OCI-LY1 (cell line): ENCODE measurements at regions not wholly inside any gene's neighbourhood (a gene's known extent, or its start where the extent isn't known, plus 50 kb on each side); places are given as distances from the start of the nearest gene placed in this dataset.

Source experiments
- EZH2 ChIP-seq: fragments of 200-600 bp; sonication (generic), shearing (Covaris generic); IDR thresholded peaks from 2 replicates; pipeline ENCODE4 v1.8.0; 2017; ENCODE audit warnings: borderline replicate concordance, mixed run types, mild to moderate bottlenecking, antibody characterized with exemption, low read length, moderate library complexity, mixed read lengths
- TF ChIP-seq, protein P1 (sequence below): fragments of 200-600 bp; sonication (generic), shearing (Covaris generic); IDR thresholded peaks from 2 replicates; pipeline ENCODE4 v1.5.1; 2017; ENCODE audit warnings: mild to moderate bottlenecking, antibody characterized with exemption, low read length, moderate library complexity, mixed read lengths

DNA sequence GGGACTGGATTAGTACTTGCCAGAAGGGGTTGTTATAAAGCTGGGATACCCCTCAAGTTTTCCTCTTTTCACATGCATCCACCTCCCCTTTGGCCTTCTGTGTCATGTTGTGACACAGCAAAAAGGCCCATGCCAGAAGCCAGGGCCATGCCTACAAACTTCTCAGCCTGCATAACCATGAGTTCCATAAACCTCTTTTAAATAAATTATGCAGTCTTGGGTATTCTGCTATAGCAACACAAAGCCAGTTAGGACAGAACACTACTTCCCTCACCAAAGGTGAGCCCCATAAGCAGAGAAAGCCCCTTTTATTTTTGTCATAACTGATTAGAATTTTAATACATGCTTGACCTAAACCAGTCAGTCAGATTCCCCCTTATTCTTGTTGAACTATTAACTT is 801.3 kb downstream of the DNAH5 start:
- TF ChIP-seq, protein P1, sequence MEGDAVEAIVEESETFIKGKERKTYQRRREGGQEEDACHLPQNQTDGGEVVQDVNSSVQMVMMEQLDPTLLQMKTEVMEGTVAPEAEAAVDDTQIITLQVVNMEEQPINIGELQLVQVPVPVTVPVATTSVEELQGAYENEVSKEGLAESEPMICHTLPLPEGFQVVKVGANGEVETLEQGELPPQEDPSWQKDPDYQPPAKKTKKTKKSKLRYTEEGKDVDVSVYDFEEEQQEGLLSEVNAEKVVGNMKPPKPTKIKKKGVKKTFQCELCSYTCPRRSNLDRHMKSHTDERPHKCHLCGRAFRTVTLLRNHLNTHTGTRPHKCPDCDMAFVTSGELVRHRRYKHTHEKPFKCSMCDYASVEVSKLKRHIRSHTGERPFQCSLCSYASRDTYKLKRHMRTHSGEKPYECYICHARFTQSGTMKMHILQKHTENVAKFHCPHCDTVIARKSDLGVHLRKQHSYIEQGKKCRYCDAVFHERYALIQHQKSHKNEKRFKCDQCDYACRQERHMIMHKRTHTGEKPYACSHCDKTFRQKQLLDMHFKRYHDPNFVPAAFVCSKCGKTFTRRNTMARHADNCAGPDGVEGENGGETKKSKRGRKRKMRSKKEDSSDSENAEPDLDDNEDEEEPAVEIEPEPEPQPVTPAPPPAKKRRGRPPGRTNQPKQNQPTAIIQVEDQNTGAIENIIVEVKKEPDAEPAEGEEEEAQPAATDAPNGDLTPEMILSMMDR, result no peak
- no peak for TF ChIP-seq EZH2
